ENCODE measurements at regions not wholly inside any gene's neighbourhood (a gene's known extent, or its start where the extent isn't known, plus 50 kb on each side); places are given as distances from the start of the nearest gene placed in this dataset.

- H3K27ac ChIP-seq, result no peak overlapping the region
- no peaks in the 10 kb centered on the region for H3K9me3 ChIP-seq
- DNase-seq, result no peak
- H3K4me3 ChIP-seq, result no peak overlapping the region
- H3K4me1 ChIP-seq, result peaks cover 0 to 17% (median 0%) of the 10 kb centered on the region in 4 donors
- H3K36me3 ChIP-seq, result no peaks in the 10 kb centered on the region
- no peaks in the 10 kb centered on the region for H3K27me3 ChIP-seq
- TF ChIP-seq EP300 (IDR thresholded peaks at IDR 0.05), result no peak
- no peak for TF ChIP-seq CTCF (IDR thresholded peaks at IDR 0.05)
- no peak for TF ChIP-seq POLR2A (IDR thresholded peaks at IDR 0.05)
- no peak for TF ChIP-seq POLR2AphosphoS5 (IDR thresholded peaks at IDR 0.05)
- intact Hi-C loops (cut with DNase I), result no loop called here
- 52 to 69% methylated on average over 5 of the region's 5 CpGs for WGBS, 2 donors
Observed at GRCh38 chr18:71808616-71809015, 735.5 kb downstream of the CBLN2 start.

DNA sequence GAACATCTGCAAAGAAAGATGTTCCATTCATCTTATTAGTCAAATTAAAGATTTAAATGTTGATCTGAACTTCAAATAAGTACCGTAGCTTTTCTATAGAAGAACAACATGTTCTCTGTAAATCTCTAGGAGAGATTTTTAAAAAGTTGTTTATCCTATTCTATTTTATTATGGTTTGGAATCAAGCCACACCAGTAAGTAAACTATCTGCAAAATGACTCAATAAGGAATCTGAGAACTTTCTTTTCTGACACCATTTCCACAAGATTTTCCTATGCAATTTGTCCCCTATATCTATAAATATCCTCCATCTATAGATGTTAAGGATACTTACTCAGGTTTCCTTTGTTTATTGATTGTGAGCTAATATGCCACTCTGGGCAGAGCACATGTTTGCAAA is 736.6 kb downstream of the CBLN2 start:
- Histone ChIP-seq H3K27ac (no peak overlapping the region), H3K27me3 (no peaks in the 10 kb centered on the region), H3K36me3 (no peaks in the 10 kb centered on the region), H3K9me3 (no peaks in the 10 kb centered on the region), H3K4me3 (no peak overlapping the region), H3K4me1 (peaks cover 0 to 17% (median 0%) of the 10 kb centered on the region in 4 donors)
- intact Hi-C loops (cut with DNase I), result no loop called here
- TF ChIP-seq POLR2A (IDR thresholded peaks at IDR 0.05), result no peak
- TF ChIP-seq CTCF (IDR thresholded peaks at IDR 0.05), result no peak
- no peak for TF ChIP-seq POLR2AphosphoS5 (IDR thresholded peaks at IDR 0.05)
- TF ChIP-seq EP300 (IDR thresholded peaks at IDR 0.05), result no peak
- 84 to 85% methylated on average over 1 of the region's 1 CpG for WGBS, 2 donors
- no peak for DNase-seq

DNA sequence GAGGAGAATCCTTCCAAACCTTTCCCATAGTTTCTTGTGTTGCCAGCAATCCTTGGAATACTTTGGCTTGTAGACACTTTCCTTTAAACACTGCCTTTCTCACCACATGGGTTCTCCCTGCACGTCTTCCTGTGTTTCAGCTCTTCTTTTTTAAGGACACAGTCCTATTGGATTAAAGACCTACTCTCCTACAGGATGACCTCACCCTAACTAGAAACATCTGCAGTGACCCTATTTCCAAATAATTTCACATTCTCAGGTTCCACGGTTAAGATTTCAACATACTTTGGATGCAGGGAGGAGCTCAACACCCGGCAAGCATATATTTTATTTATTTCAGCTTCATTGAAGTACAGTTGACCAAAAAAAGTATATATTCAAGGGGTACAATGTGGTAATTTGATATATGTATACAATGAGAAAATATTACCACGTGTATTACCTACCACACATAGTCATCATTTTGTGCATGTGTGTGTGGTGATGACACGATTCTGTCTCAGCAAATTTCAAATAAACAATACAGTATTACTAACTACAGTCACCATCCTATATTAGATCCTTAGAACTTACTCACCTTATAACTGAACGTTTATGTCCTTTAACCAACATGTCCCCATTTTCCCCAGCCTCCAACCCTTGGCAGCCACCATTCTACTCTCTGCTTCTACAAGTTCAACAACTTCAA is 745.0 kb downstream of the CBLN2 start:
- 69 to 79% methylated on average over 6 of the region's 6 CpGs for WGBS, 2 donors
- DNase-seq, result no peak
- H3K27ac ChIP-seq, result no peak overlapping the region
- H3K36me3 ChIP-seq, result no peaks in the 10 kb centered on the region
- no peaks in the 10 kb centered on the region for H3K27me3 ChIP-seq
- no peaks in the 10 kb centered on the region for H3K4me1 ChIP-seq
- H3K9me3 ChIP-seq, result no peaks in the 10 kb centered on the region
- TF ChIP-seq CTCF (IDR thresholded peaks at IDR 0.05) (no peak), POLR2AphosphoS5 (IDR thresholded peaks at IDR 0.05) (no peak), POLR2A (IDR thresholded peaks at IDR 0.05) (no peak), EP300 (IDR thresholded peaks at IDR 0.05) (no peak)
- intact Hi-C loops (cut with DNase I), result no loop called here
- no peak overlapping the region for H3K4me3 ChIP-seq

DNA sequence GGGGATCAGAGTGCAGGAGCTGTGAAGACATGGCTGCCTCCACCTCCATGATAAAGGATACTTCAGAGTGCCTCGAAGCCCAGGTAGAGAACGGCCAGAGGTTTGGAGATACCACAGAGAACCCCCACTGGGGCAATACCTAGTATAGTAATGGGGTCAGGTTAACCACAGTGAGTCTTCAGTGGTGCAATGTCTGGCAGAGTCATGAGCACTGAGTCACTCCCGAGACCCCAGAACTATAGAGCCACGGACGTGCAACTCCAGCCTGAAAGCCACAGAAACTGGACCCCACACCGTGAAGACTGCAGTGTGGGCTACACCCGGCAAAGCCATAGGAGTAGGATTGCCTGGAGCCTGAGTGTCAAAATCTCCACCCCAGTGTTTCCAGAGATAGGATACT is 746.6 kb downstream of the CBLN2 start:
- 88 to 89% methylated on average over 7 of the region's 7 CpGs for WGBS, 2 donors
- Histone ChIP-seq H3K27ac (no peak overlapping the region), H3K36me3 (no peaks in the 10 kb centered on the region), H3K4me3 (no peak overlapping the region), H3K4me1 (no peaks in the 10 kb centered on the region), H3K27me3 (no peaks in the 10 kb centered on the region), H3K9me3 (no peaks in the 10 kb centered on the region)
- DNase-seq, result no peak
- intact Hi-C loops (cut with DNase I), result no loop called here
- TF ChIP-seq POLR2AphosphoS5 (IDR thresholded peaks at IDR 0.05) (no peak), POLR2A (IDR thresholded peaks at IDR 0.05) (no peak)

DNA sequence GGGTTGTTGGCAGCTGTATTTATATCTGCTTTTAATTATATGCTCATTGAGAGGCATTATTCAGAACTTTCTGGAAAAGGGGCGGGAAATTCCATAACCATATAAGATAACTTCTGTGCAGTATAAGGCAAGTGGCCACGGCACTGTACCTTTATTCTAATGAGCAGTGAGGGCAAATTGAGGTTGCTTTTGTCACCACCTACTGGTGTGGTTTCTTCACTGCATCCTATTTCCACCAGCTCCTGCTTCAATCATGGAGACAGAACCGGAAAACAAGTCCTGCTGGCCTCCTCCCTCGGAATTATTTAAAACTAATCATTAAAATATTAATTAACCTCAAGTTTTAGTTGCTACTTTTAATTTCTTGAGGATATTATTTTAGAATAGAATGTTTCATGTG is 759.4 kb downstream of the CBLN2 start:
- Histone ChIP-seq H3K27me3 (no peaks in the 10 kb centered on the region), H3K4me1 (no peaks in the 10 kb centered on the region), H3K27ac (no peak overlapping the region), H3K36me3 (no peaks in the 10 kb centered on the region), H3K9me3 (no peaks in the 10 kb centered on the region), H3K4me3 (no peak overlapping the region)
- intact Hi-C loops (cut with DNase I), result no loop called here
- WGBS, 2 donors, result 48 to 72% methylated on average over 4 of the region's 4 CpGs
- DNase-seq, result no peak
- no peak for TF ChIP-seq EP300 (IDR thresholded peaks at IDR 0.05)
- no peak for TF ChIP-seq CTCF (IDR thresholded peaks at IDR 0.05)
- TF ChIP-seq POLR2A (IDR thresholded peaks at IDR 0.05), result no peak
- TF ChIP-seq POLR2AphosphoS5 (IDR thresholded peaks at IDR 0.05), result no peak
